ENCODE measurements at regions not wholly inside any gene's neighbourhood (a gene's known extent, or its start where the extent isn't known, plus 50 kb on each side); places are given as distances from the start of the nearest gene placed in this dataset.

GRCh38 chr4:66655505-66655904, 889.8 kb downstream of the CENPC start:
- TF ChIP-seq EZH2 (optimal IDR thresholded peaks at IDR 0.05; ENCODE audit: low read depth, low read length) (no peak), CTCF (IDR thresholded peaks at IDR 0.05; ENCODE audit: low read length) (no peak), EZH2phosphoT487 (IDR thresholded peaks at IDR 0.05; ENCODE audit: low read length) (no peak)

Data from MM.1S (cell line).